B cell (primary cell): ENCODE measurements at regions not wholly inside any gene's neighbourhood (a gene's known extent, or its start where the extent isn't known, plus 50 kb on each side); places are given as distances from the start of the nearest gene placed in this dataset.

Experiments used
- ATAC-seq: fragments of 200-7000 bp; cut with Tn5 transposase; one replicate; pipeline ENCODE4 v1.10.0; 2021; ENCODE audit warnings: low read depth, mild to moderate bottlenecking, moderate number of reproducible peaks, moderate library complexity
- CTCF ChIA-PET: fragments of 350-600 bp; sonication (Branson Sonifier 250); formaldehyde crosslinking; loops from one replicate; lab custom pipeline; 2021; ENCODE audit warnings: antibody characterized with exemption, inconsistent platforms; lab: Charles Lee
- POLR2A ChIA-PET: fragments of 350-600 bp; sonication (Branson Sonifier 250); formaldehyde crosslinking; loops from one replicate; lab custom pipeline; 2021; ENCODE audit warnings: antibody characterized with exemption; lab: Charles Lee
- DNase-seq: peaks from one replicate; pipeline ENCODE4 v3.0.0; 2013
- H2AFZ ChIP-seq: 2 replicates; pipeline ENCODE4 v1.6.1; 2012; ENCODE audit warnings: mild to moderate bottlenecking, low read depth, low read length; ENCODE audit not compliant: insufficient read depth, poor library complexity, severe bottlenecking
- H3K27ac ChIP-seq, 2 donors: 1 replicate in 1 of 2; 2 replicates in 1 of 2; pipeline ENCODE4 v1.5.1; 2012 to 2013; ENCODE audit warnings: low read length in 2 of 2, mild to moderate bottlenecking in 2 of 2, moderate library complexity in 1 of 2
- H3K27me3 ChIP-seq, 4 experiments: fragments of 200-600 bp in 1 of 4; sonication (generic) in 1 of 4; replicated peaks in 1 of 4; 1 replicate in 2 of 4; 2 replicates in 2 of 4; pipeline versions ENCODE4 v1.6.1 to v1.7.0; 2013 to 2016; ENCODE audit warnings: low read length in 3 of 4, mild to moderate bottlenecking in 2 of 4, mixed read lengths in 1 of 4, moderate library complexity in 1 of 4; ENCODE audit not compliant: insufficient read depth in 4 of 4, control insufficient read depth in 3 of 4; ENCODE audit errors: control extremely low read depth in 1 of 4
- H3K36me3 ChIP-seq, 2 experiments: replicated peaks in 1 of 2; 1 replicate in 1 of 2; 2 replicates in 1 of 2; pipeline versions ENCODE4 v1.6.1 to v1.7.1; 2013; ENCODE audit warnings: low read length in 1 of 2; ENCODE audit not compliant: insufficient read depth in 2 of 2, control insufficient read depth in 1 of 2; ENCODE audit errors: control extremely low read depth in 1 of 2, extremely low read depth in 1 of 2
- H3K4me1 ChIP-seq, 2 donors: fragments of 200-600 bp in 1 of 2; sonication (generic) in 1 of 2; 1 replicate in 1 of 2; 2 replicates in 1 of 2; pipeline versions ENCODE4 v1.5.1 to v1.6.1; 2013 to 2017; ENCODE audit warnings: low read length in 2 of 2; ENCODE audit not compliant: control insufficient read depth in 2 of 2, insufficient read depth in 2 of 2
- H3K4me2 ChIP-seq: replicated peaks from 2 replicates; pipeline ENCODE3; 2012; ENCODE audit warnings: mild to moderate bottlenecking, low read depth, low read length; ENCODE audit not compliant: poor library complexity, severe bottlenecking
- H3K4me3 ChIP-seq, 5 experiments: fragments of 200-600 bp in 1 of 5; sonication (generic) in 1 of 5; 1 replicate in 3 of 5; 2 replicates in 2 of 5; pipeline versions ENCODE4 v1.5.1 to v1.7.0; 2011 to 2016; ENCODE audit warnings: low read length in 4 of 5, mild to moderate bottlenecking in 4 of 5, low read depth in 2 of 5, control low read depth in 1 of 5, moderate library complexity in 1 of 5; ENCODE audit not compliant: insufficient read depth in 1 of 5; ENCODE audit errors: control extremely low read depth in 1 of 5, extremely low read depth in 1 of 5
- H3K79me2 ChIP-seq: fragments of 200-600 bp; sonication (generic); one replicate; pipeline ENCODE4 v1.6.0; 2016; ENCODE audit warnings: low read length; ENCODE audit not compliant: control insufficient read depth, insufficient read depth
- H3K9ac ChIP-seq: fragments of 200-600 bp; sonication (generic); 2 replicates; pipeline ENCODE4 v1.6.1; 2017; ENCODE audit warnings: mild to moderate bottlenecking, low read length, moderate library complexity
- H3K9me3 ChIP-seq, 3 donors: one replicate each; pipeline versions ENCODE4 v1.6.1 to v1.7.1; 2013; ENCODE audit warnings: low read length in 2 of 3; ENCODE audit not compliant: control insufficient read depth in 2 of 3, insufficient read depth in 1 of 3; ENCODE audit errors: control extremely low read depth in 1 of 3
- H4K20me1 ChIP-seq: 2 replicates; pipeline ENCODE4 v1.6.0; 2012; ENCODE audit warnings: mild to moderate bottlenecking, low read length; ENCODE audit not compliant: insufficient read depth, control insufficient read depth, poor library complexity, severe bottlenecking
- H3K27ac Mint-ChIP-seq: one replicate; pipeline ENCODE4 v1.8.0; 2021; ENCODE audit warnings: mixed read lengths
- H3K27me3 Mint-ChIP-seq: one replicate; pipeline ENCODE4 v1.8.0; 2021; ENCODE audit warnings: mixed read lengths
- H3K4me1 Mint-ChIP-seq: one replicate; pipeline ENCODE4 v1.8.0; 2021; ENCODE audit warnings: mixed read lengths
- H3K4me3 Mint-ChIP-seq: one replicate; pipeline ENCODE4 v1.8.0; 2021; ENCODE audit warnings: mixed read lengths
- H3K9me3 Mint-ChIP-seq: one replicate; pipeline ENCODE4 v1.8.0; 2022; ENCODE audit warnings: mixed read lengths; ENCODE audit not compliant: insufficient read depth
- CTCF ChIP-seq: fragments of 200-600 bp; IDR thresholded peaks from one replicate; pipeline ENCODE4 v1.8.0; 2022; ENCODE audit warnings: antibody characterized with exemption, mild to moderate bottlenecking
- EZH2 ChIP-seq: IDR thresholded peaks from 2 replicates; pipeline ENCODE4 v1.6.1; 2012; ENCODE audit warnings: borderline replicate concordance, low read depth, mild to moderate bottlenecking, moderate library complexity, low read length; ENCODE audit not compliant: insufficient read depth, poor library complexity, severe bottlenecking
- WGBS: methylation state at CpG from one replicate; pipeline ENCODE4 v1.1.5; 2013; ENCODE audit warnings: missing lambda C conversion rate; ENCODE audit not compliant: insufficient coverage; 5-methylcytosine and 5-hydroxymethylcytosine counted together
- intact Hi-C: fragments of 100-400 bp; cut with micrococcal nuclease; formaldehyde crosslinking; loops from one replicate; pipeline ENCODE4 v1.10.0; 2022

- CTCF ChIA-PET, result no interaction called here
- Mint-ChIP-seq H3K27me3 (no peaks in the 10 kb centered on the region), H3K9me3 (no peaks in the 10 kb centered on the region), H3K4me3 (no peak overlapping the region), H3K27ac (no peak overlapping the region), H3K4me1 (no peaks in the 10 kb centered on the region)
- no peak overlapping the region for H3K9ac ChIP-seq
- no peak overlapping the region for H3K4me2 ChIP-seq
- intact Hi-C loops, result no loop called here
- peaks cover 0 to 4% (median 0%) of the 10 kb centered on the region in 3 donors for H3K9me3 ChIP-seq
- no peaks in the 10 kb centered on the region for H3K36me3 ChIP-seq
- no peak for ATAC-seq
- POLR2A ChIA-PET, result no interaction called here
- DNase-seq, result no peak
- TF ChIP-seq CTCF (no peak), EZH2 (no peak)
- no peaks in the 10 kb centered on the region for H3K4me1 ChIP-seq
- no peaks in the 10 kb centered on the region for H4K20me1 ChIP-seq
- H3K27me3 ChIP-seq, result no peaks in the 10 kb centered on the region
- no peak overlapping the region for H3K27ac ChIP-seq
- no peak overlapping the region for H3K4me3 ChIP-seq
- H2AFZ ChIP-seq, result no peak overlapping the region
- 92% methylated on average over 3 of the region's 4 CpGs for WGBS
- H3K79me2 ChIP-seq, result no peaks in the 10 kb centered on the region
Measured at GRCh38 chr20:10788877-10789276, 115.1 kb upstream of the JAG1 start.

GRCh38 chr20:10789386-10789785 is 115.6 kb upstream of the JAG1 start:
- no CpG with 5 or more reads among the region's 1 CpG for WGBS
- intact Hi-C loops, result no loop called here
- no peaks in the 10 kb centered on the region for H3K27me3 Mint-ChIP-seq

More at GRCh38 chr20:10789386-10789785, 115.6 kb upstream of the JAG1 start:
- Mint-ChIP-seq H3K27ac (no peak overlapping the region), H3K4me1 (no peaks in the 10 kb centered on the region), H3K9me3 (no peaks in the 10 kb centered on the region), H3K4me3 (no peak overlapping the region)
- H3K79me2 ChIP-seq, result no peaks in the 10 kb centered on the region
- no peaks in the 10 kb centered on the region for H3K4me1 ChIP-seq
- CTCF ChIA-PET, result no interaction called here
- no peak overlapping the region for H3K27ac ChIP-seq
- POLR2A ChIA-PET, result no interaction called here
- H3K27me3 ChIP-seq, result no peaks in the 10 kb centered on the region
- DNase-seq (no peak), ATAC-seq (no peak)
- no peak overlapping the region for H3K9ac ChIP-seq
- H3K9me3 ChIP-seq, result peaks cover 0 to 4% (median 0%) of the 10 kb centered on the region in 3 donors
- no peak overlapping the region for H3K4me2 ChIP-seq
- no peaks in the 10 kb centered on the region for H3K36me3 ChIP-seq
- no peak overlapping the region for H2AFZ ChIP-seq
- H3K4me3 ChIP-seq, result no peak overlapping the region
- H4K20me1 ChIP-seq, result no peaks in the 10 kb centered on the region
- TF ChIP-seq CTCF (no peak), EZH2 (no peak)
